Thyroid gland (tissue), 4 donors: ENCODE measurements at regions not wholly inside any gene's neighbourhood (a gene's known extent, or its start where the extent isn't known, plus 50 kb on each side); places are given as distances from the start of the nearest gene placed in this dataset.

ENCODE experiments used
- DNase-seq, 2 donors: peaks; one replicate each; pipeline ENCODE4 v3.0.0-alpha.2; 2019
- H3K27ac ChIP-seq, 3 donors: fragments of 200-600 bp; sonication (generic); 1 replicate in 2 of 3; 2 replicates in 1 of 3; pipeline ENCODE4 v1.5.1; 2016 to 2019; ENCODE audit warnings: mild to moderate bottlenecking in 1 of 3, moderate library complexity in 1 of 3
- H3K27me3 ChIP-seq: fragments of 200-600 bp; sonication (generic); one replicate; pipeline ENCODE4 v1.5.1; 2019
- H3K36me3 ChIP-seq, 2 donors: fragments of 200-600 bp; sonication (generic); one replicate each; pipeline ENCODE4 v1.5.1; 2016 to 2019
- H3K4me1 ChIP-seq, 2 donors: fragments of 200-600 bp; sonication (generic); one replicate each; pipeline ENCODE4 v1.5.1; 2017 to 2019
- H3K4me3 ChIP-seq, 3 donors: fragments of 200-600 bp; sonication (generic); replicated peaks in 1 of 3; 1 replicate in 2 of 3; 2 replicates in 1 of 3; pipeline ENCODE4 v1.5.1; 2016; ENCODE audit warnings: mild to moderate bottlenecking in 1 of 3
- H3K9me3 ChIP-seq: fragments of 200-600 bp; sonication (generic); one replicate; pipeline ENCODE4 v1.5.1; 2017
- POLR2A ChIP-seq, 2 donors: fragments of 450-650 bp; IDR thresholded peaks; one replicate each; pipeline ENCODE4 v1.6.1; 2017; ENCODE audit warnings: antibody characterized with exemption in 2 of 2, mild to moderate bottlenecking in 2 of 2, moderate library complexity in 1 of 2
- WGBS, 2 donors: methylation state at CpG; one replicate each; pipeline ENCODE4 v1.1.5; 2017; 5-methylcytosine and 5-hydroxymethylcytosine counted together
- intact Hi-C: fragments of 100-400 bp; cut with DNase I; formaldehyde crosslinking; loops from one replicate; pipeline ENCODE4 v1.15.1; 2023
- TF ChIP-seq, protein P1 (sequence below), 6 experiments: fragments of 200-600 bp in 3 of 6; fragments of 450-650 bp in 3 of 6; sonication (generic) in 3 of 6; IDR thresholded peaks; one replicate each; pipeline ENCODE4 v1.5.1; 2016 to 2019; ENCODE audit warnings: antibody characterized with exemption in 6 of 6, mild to moderate bottlenecking in 2 of 6, inconsistent platforms in 1 of 6, moderate library complexity in 1 of 6

DNA sequence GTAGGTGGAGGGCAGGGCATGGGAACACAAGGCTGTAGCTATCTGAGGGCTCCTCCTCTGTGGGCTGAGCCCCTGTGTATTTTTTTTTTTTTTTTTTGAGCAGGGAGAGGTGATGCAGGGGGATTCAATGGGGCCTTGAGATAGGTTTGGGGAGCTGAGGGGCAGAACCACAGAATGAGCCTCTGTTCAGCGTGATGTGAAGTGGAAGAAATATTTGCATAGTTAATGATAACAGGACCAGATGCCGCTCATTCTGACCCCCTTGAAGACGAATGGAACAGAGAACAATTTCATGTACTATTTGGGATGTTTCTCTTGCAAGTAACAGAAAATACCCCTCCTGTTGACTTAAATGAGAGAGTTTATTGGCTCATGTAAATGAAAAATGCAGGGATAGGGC, 69.7 kb upstream of the EMX2 start:
- no peak overlapping the region for H3K4me3 ChIP-seq
- TF ChIP-seq, protein P1, sequence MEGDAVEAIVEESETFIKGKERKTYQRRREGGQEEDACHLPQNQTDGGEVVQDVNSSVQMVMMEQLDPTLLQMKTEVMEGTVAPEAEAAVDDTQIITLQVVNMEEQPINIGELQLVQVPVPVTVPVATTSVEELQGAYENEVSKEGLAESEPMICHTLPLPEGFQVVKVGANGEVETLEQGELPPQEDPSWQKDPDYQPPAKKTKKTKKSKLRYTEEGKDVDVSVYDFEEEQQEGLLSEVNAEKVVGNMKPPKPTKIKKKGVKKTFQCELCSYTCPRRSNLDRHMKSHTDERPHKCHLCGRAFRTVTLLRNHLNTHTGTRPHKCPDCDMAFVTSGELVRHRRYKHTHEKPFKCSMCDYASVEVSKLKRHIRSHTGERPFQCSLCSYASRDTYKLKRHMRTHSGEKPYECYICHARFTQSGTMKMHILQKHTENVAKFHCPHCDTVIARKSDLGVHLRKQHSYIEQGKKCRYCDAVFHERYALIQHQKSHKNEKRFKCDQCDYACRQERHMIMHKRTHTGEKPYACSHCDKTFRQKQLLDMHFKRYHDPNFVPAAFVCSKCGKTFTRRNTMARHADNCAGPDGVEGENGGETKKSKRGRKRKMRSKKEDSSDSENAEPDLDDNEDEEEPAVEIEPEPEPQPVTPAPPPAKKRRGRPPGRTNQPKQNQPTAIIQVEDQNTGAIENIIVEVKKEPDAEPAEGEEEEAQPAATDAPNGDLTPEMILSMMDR (IDR thresholded peaks at IDR 0.05), result no peak
- no peak for TF ChIP-seq POLR2A (IDR thresholded peaks at IDR 0.05)
- no peak for DNase-seq
- 66 to 83% methylated on average over 3 of the region's 3 CpGs for WGBS, 2 donors
- no peaks in the 10 kb centered on the region for H3K27me3 ChIP-seq
- no peak overlapping the region for H3K27ac ChIP-seq
- no peaks in the 10 kb centered on the region for H3K36me3 ChIP-seq
- H3K4me1 ChIP-seq, result no peaks in the 10 kb centered on the region
- intact Hi-C loops, result no loop called here
- H3K9me3 ChIP-seq, result no peaks in the 10 kb centered on the region

- no peaks in the 10 kb centered on the region for H3K9me3 ChIP-seq
- no peaks in the 10 kb centered on the region for H3K36me3 ChIP-seq
- H3K27ac ChIP-seq, result no peak overlapping the region
- no peaks in the 10 kb centered on the region for H3K27me3 ChIP-seq
- H3K4me1 ChIP-seq, result no peaks in the 10 kb centered on the region
- no peak overlapping the region for H3K4me3 ChIP-seq
- intact Hi-C loops, result no loop called here
- no peak for DNase-seq
- TF ChIP-seq POLR2A (IDR thresholded peaks at IDR 0.05), result no peak
- TF ChIP-seq, protein P1 (IDR thresholded peaks at IDR 0.05), result no peak
- 91 to 97% methylated on average over 3 of the region's 3 CpGs for WGBS, 2 donors
Measured at GRCh38 chr10:117471344-117471874, 71.1 kb upstream of the EMX2 start.

GRCh38 chr10:117470733-117471132, 71.8 kb upstream of the EMX2 start:
- no peak overlapping the region for H3K27ac ChIP-seq
- H3K36me3 ChIP-seq, result no peaks in the 10 kb centered on the region
- 70 to 73% methylated on average over 5 of the region's 5 CpGs for WGBS, 2 donors
- H3K4me1 ChIP-seq, result no peaks in the 10 kb centered on the region
- TF ChIP-seq, protein P1 (IDR thresholded peaks at IDR 0.05), result no peak
- TF ChIP-seq POLR2A (IDR thresholded peaks at IDR 0.05), result no peak
- DNase-seq, result no peak
- H3K4me3 ChIP-seq, result no peak overlapping the region
- no peaks in the 10 kb centered on the region for H3K9me3 ChIP-seq
- intact Hi-C loops, result no loop called here
- H3K27me3 ChIP-seq, result no peaks in the 10 kb centered on the region

DNA sequence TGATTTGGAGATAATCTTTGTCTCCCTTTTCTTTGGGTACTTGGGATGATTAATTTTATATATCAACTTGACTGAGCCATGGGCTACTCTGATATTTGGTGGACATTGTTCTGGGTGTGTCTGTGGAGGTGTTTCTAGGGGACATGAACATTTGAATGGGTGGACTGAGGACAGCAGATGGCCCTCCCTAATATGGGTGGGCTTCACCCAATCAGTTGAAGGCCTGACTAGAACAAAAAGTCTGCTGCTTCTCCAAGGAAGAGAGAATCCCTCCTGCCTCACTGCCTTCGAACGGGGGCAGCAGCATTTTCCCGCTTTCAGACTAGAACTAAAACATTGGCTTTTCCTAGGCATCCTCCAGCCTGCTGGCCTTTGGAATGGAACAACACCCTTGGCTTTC, 73.9 kb upstream of the EMX2 start:
- intact Hi-C loops, result no loop called here
- Histone ChIP-seq H3K9me3 (no peaks in the 10 kb centered on the region), H3K27ac (no peak overlapping the region), H3K27me3 (no peaks in the 10 kb centered on the region), H3K36me3 (no peaks in the 10 kb centered on the region), H3K4me1 (no peaks in the 10 kb centered on the region), H3K4me3 (no peak overlapping the region)
- WGBS, 2 donors, result 95 to 100% methylated on average over 3 of the region's 3 CpGs
- DNase-seq, result no peak
- TF ChIP-seq, protein P1 (IDR thresholded peaks at IDR 0.05), result no peak
- no peak for TF ChIP-seq POLR2A (IDR thresholded peaks at IDR 0.05)

DNA sequence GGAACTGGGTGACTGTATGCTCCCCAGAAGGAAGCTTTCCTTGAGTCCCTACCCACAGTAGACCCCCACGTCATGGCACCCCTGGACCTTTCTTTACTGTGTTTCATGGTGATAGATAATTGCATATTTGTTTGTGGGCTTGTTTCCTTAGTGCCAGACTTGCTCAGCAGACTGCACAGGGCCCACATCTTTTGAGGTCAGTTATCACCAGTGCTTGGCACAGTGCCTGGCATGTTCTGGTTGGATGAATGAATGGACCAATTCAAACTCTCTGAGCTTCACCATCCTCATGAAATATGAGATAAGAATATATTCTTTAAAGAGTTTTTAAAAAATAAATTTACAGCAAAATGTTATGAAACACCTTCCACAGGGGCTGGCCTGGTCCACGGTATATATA, 78.4 kb upstream of the EMX2 start:
- TF ChIP-seq POLR2A (IDR thresholded peaks at IDR 0.05), result no peak
- TF ChIP-seq, protein P1 (IDR thresholded peaks at IDR 0.05), result no peak
- intact Hi-C loops, result no loop called here
- no peaks in the 10 kb centered on the region for H3K9me3 ChIP-seq
- 38 to 61% methylated on average over 2 of the region's 2 CpGs for WGBS, 2 donors
- H3K36me3 ChIP-seq, result no peaks in the 10 kb centered on the region
- H3K4me1 ChIP-seq, result no peaks in the 10 kb centered on the region
- H3K27me3 ChIP-seq, result no peaks in the 10 kb centered on the region
- DNase-seq, result no peak
- no peak overlapping the region for H3K27ac ChIP-seq
- H3K4me3 ChIP-seq, result no peak overlapping the region
